Nephron (organoid): ENCODE measurements at regions not wholly inside any gene's neighbourhood (a gene's known extent, or its start where the extent isn't known, plus 50 kb on each side); places are given as distances from the start of the nearest gene placed in this dataset.

Experiments
- H3K27ac Mint-ChIP-seq, 3 experiments: 2 replicates each; pipeline ENCODE4 v1.8.0; 2020; ENCODE audit warnings: mixed read lengths in 3 of 3, mild to moderate bottlenecking in 2 of 3, moderate library complexity in 1 of 3
- H3K27me3 Mint-ChIP-seq: 2 replicates; pipeline ENCODE4 v1.8.0; 2021; ENCODE audit warnings: low read depth, mild to moderate bottlenecking, moderate library complexity, mixed read lengths
- H3K36me3 Mint-ChIP-seq: 2 replicates; pipeline ENCODE4 v1.8.0; 2020; ENCODE audit warnings: low read depth, mixed read lengths
- H3K4me1 Mint-ChIP-seq: 2 replicates; pipeline ENCODE4 v1.8.0; 2020; ENCODE audit warnings: mixed read lengths
- H3K4me3 Mint-ChIP-seq, 3 experiments: 2 replicates each; pipeline ENCODE4 v1.8.0; 2020; ENCODE audit warnings: mild to moderate bottlenecking in 3 of 3, mixed read lengths in 3 of 3, moderate library complexity in 2 of 3
- H3K9me3 Mint-ChIP-seq: 2 replicates; pipeline ENCODE4 v1.8.0; 2020; ENCODE audit warnings: mixed read lengths
- CTCF ChIP-seq, 3 experiments: fragments of 200-600 bp; sonication (generic); IDR thresholded peaks; one replicate each; pipeline ENCODE4 v1.5.0; 2021; ENCODE audit warnings: antibody characterized with exemption in 3 of 3; ENCODE audit not compliant: unreplicated experiment in 3 of 3

DNA sequence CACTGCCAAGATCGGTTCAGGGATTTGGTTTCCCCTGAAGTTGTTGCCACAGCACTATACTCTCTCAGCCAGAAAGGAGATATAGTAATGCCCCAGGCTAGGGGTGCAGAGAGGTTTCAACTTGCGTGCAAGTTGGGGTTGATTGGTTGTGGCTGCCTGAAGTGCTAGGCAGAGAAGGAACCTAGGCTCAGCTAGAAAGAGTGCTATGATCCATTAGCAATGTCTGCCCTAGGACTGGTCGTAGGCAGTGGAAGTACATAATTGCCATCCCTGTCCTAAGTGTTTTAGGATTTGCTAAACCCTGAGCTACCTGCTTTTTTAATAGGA is 136.6 kb upstream of the SMIM23 start:
- peaks cover 19% of the 10 kb centered on the region for H3K27me3 Mint-ChIP-seq
- H3K27ac Mint-ChIP-seq = peak overlapping the region in 1 of 3 experiments; percentile 3
- no peaks in the 10 kb centered on the region for H3K36me3 Mint-ChIP-seq
- no peak overlapping the region for H3K4me3 Mint-ChIP-seq
- H3K4me1 Mint-ChIP-seq = peaks cover 46% of the 10 kb centered on the region
- TF ChIP-seq CTCF (IDR thresholded peaks at IDR 0.05; ENCODE audit: unreplicated experiment in 3 of 3) = no peak
- peaks cover 6% of the 10 kb centered on the region for H3K9me3 Mint-ChIP-seq

- Mint-ChIP-seq H3K27me3 (peaks cover 14% of the 10 kb centered on the region), H3K36me3 (no peaks in the 10 kb centered on the region), H3K9me3 (peaks cover 9% of the 10 kb centered on the region), H3K27ac (peak overlapping the region in 2 of 3 experiments; percentile 40 to 44), H3K4me3 (no peak overlapping the region), H3K4me1 (peaks cover 39% of the 10 kb centered on the region)
- TF ChIP-seq CTCF (IDR thresholded peaks at IDR 0.05; ENCODE audit: unreplicated experiment in 3 of 3) = no peak
Observed at GRCh38 chr5:171650597-171650996, 135.0 kb upstream of the SMIM23 start.

- H3K36me3 Mint-ChIP-seq = no peaks in the 10 kb centered on the region
- peaks cover 9% of the 10 kb centered on the region for H3K9me3 Mint-ChIP-seq
- peaks cover 13% of the 10 kb centered on the region for H3K27me3 Mint-ChIP-seq
- H3K27ac Mint-ChIP-seq = peak overlapping the region in 1 of 3 experiments; percentile 40
- H3K4me1 Mint-ChIP-seq = peaks cover 34% of the 10 kb centered on the region
- no peak overlapping the region for H3K4me3 Mint-ChIP-seq
- TF ChIP-seq CTCF (IDR thresholded peaks at IDR 0.05; ENCODE audit: unreplicated experiment in 3 of 3) = no peak
Observed at GRCh38 chr5:171651102-171651501, 134.5 kb upstream of the SMIM23 start.

DNA sequence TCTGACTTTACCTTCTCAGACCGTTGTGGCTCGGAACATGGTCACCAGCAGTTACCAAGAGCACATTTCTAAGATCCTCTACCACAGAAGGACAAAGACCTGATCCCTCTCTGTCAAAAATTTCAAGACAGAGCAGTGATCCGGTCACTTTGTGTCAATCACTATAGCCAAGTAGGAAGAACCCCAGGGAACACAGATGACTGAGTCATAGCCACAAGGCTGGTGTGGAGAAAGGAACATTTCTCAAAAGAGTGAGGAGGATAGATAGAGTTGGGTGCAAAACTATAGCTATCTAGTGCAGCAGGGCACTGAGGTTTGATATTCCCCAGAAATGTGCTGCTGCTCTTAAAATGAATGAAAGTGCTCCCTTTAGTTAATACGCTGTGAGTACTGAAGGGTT is 130.7 kb upstream of the SMIM23 start:
- Mint-ChIP-seq H3K36me3 (no peaks in the 10 kb centered on the region), H3K9me3 (peaks cover 9% of the 10 kb centered on the region), H3K4me1 (peaks cover 32% of the 10 kb centered on the region), H3K27ac (no peak overlapping the region), H3K4me3 (no peak overlapping the region), H3K27me3 (no peaks in the 10 kb centered on the region)
- TF ChIP-seq CTCF (IDR thresholded peaks at IDR 0.05; ENCODE audit: unreplicated experiment in 3 of 3) = no peak

GRCh38 chr5:171657473-171657872 is 128.1 kb upstream of the SMIM23 start:
- H3K4me1 Mint-ChIP-seq = peaks cover 49% of the 10 kb centered on the region
- peaks cover 9% of the 10 kb centered on the region for H3K9me3 Mint-ChIP-seq
- H3K36me3 Mint-ChIP-seq = no peaks in the 10 kb centered on the region
- peak overlapping the region in 1 of 3 experiments; percentile 20 for H3K27ac Mint-ChIP-seq
- no peak for TF ChIP-seq CTCF (IDR thresholded peaks at IDR 0.05; ENCODE audit: unreplicated experiment in 3 of 3)
- H3K27me3 Mint-ChIP-seq = no peaks in the 10 kb centered on the region
- no peak overlapping the region for H3K4me3 Mint-ChIP-seq

DNA sequence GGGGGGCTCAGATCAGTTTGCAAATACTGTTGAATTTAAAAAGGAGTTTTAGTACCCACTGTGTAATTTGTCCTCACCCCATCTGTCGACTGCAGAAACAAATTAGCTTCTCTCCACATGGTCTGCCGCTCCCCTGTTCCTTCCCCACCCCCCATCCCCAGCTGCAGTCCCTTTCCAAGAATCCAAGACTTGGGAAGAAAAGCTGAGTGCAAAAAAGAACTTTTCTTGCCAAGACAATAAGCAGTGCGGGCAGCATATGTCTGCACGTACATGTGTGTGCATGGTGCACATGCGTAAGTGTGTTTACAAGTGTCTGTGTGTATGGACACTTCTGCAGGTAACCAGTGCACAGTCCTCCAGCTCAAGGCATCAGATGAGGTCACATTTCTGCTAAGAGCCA is 125.7 kb upstream of the SMIM23 start:
- Mint-ChIP-seq H3K4me1 (peaks cover 62% of the 10 kb centered on the region), H3K27me3 (no peaks in the 10 kb centered on the region), H3K27ac (peak overlapping the region in 2 of 3 experiments; percentile 29 to 53), H3K36me3 (no peaks in the 10 kb centered on the region), H3K4me3 (no peak overlapping the region), H3K9me3 (peaks cover under 1% of the 10 kb centered on the region)
- TF ChIP-seq CTCF (IDR thresholded peaks at IDR 0.05; ENCODE audit: unreplicated experiment in 3 of 3) = no peak
